Esophagus muscularis mucosa (tissue), 4 donors: ENCODE measurements at regions not wholly inside any gene's neighbourhood (a gene's known extent, or its start where the extent isn't known, plus 50 kb on each side); places are given as distances from the start of the nearest gene placed in this dataset.

Experiments
- DNase-seq: peaks from one replicate; pipeline ENCODE4 v3.0.0-alpha.2; 2017; ENCODE audit errors: extremely low spot score
- H3K27ac ChIP-seq, 4 donors: fragments of 200-600 bp; sonication (generic); replicated peaks in 1 of 4; 1 replicate in 3 of 4; 2 replicates in 1 of 4; pipeline ENCODE4 v1.5.1; 2016 to 2019; ENCODE audit warnings: mild to moderate bottlenecking in 1 of 4
- H3K27me3 ChIP-seq, 4 donors: fragments of 200-600 bp; sonication (generic); one replicate each; pipeline versions ENCODE4 v1.5.1 to v1.6.0; 2016 to 2019
- H3K36me3 ChIP-seq, 4 donors: fragments of 200-600 bp; sonication (generic); one replicate each; pipeline ENCODE4 v1.5.1; 2016 to 2019
- H3K4me1 ChIP-seq, 4 donors: fragments of 200-600 bp; sonication (generic); one replicate each; pipeline ENCODE4 v1.5.1; 2016 to 2019
- H3K4me3 ChIP-seq, 4 donors: fragments of 200-600 bp; sonication (generic); 1 replicate in 2 of 4; 2 replicates in 2 of 4; pipeline ENCODE4 v1.5.1; 2016 to 2019; ENCODE audit warnings: mild to moderate bottlenecking in 4 of 4, moderate library complexity in 1 of 4
- H3K9me3 ChIP-seq, 4 donors: fragments of 200-600 bp; sonication (generic); 1 replicate in 3 of 4; 2 replicates in 1 of 4; pipeline ENCODE4 v1.5.1; 2016 to 2019
- EP300 ChIP-seq: sonication (generic); formaldehyde crosslinking; IDR thresholded peaks from one replicate; pipeline ENCODE4 v1.6.1; 2017; ENCODE audit warnings: antibody characterized with exemption
- POLR2A ChIP-seq: fragments of 450-650 bp; IDR thresholded peaks from one replicate; pipeline ENCODE4 v1.6.1; 2017; ENCODE audit warnings: antibody characterized with exemption, moderate library complexity, mild to moderate bottlenecking, low read depth
- POLR2AphosphoS5 ChIP-seq, 2 donors: sonication (generic); formaldehyde crosslinking; IDR thresholded peaks; one replicate each; pipeline ENCODE4 v1.6.1; 2017; ENCODE audit warnings: antibody characterized with exemption in 2 of 2
- WGBS: methylation state at CpG from one replicate; pipeline ENCODE4 v1.1.5; 2018; 5-methylcytosine and 5-hydroxymethylcytosine counted together
- intact Hi-C: fragments of 100-400 bp; cut with DNase I; formaldehyde crosslinking; loops from one replicate; pipeline ENCODE4 v1.15.1; 2023
- TF ChIP-seq, protein P1 (sequence below), 3 experiments: fragments of 200-600 bp in 2 of 3; fragments of 450-650 bp in 1 of 3; sonication (generic) in 2 of 3; IDR thresholded peaks; one replicate each; pipeline ENCODE4 v1.5.1; 2017 to 2019; ENCODE audit warnings: antibody characterized with exemption in 3 of 3, mild to moderate bottlenecking in 2 of 3, moderate library complexity in 1 of 3

DNA sequence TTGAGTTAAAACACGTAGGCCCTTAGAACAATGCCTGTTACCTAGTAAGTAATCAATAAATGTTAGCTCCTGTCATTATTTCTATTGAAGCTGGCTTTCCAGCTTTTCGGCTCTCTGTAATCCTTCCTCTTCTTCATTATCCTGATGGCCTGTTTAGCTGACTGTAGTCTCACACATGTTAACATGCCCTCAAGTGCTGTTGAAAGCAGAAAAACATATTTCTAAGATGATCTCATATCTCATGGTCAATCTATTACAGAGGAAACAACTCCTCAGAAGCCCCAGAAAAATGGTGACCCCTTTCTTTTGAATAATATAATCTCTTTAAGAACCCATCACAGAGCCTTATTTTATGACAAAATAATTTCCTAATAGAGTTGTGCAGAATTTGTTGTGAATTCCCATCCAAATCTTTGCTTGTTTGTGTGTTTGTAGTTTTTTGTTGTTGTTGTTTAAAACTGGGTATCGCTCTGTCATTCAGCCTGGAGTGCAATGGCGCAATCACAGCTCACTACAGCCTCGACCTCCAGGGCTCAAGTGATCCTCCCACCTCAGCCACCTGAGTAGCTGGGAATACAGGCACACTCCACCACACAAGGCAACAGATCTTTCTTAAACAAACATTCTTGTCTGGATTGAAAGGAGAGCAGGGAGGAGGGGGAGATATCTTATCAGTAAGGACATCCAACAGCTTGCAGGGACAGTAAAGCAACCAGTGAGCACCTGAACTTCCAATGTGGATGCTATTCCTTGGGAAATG, 242.5 kb upstream of the CAND1 start:
- intact Hi-C loops: no loop called here
- no peaks in the 10 kb centered on the region for H3K36me3 ChIP-seq
- 85% methylated on average over 5 of the region's 5 CpGs for WGBS

DNA sequence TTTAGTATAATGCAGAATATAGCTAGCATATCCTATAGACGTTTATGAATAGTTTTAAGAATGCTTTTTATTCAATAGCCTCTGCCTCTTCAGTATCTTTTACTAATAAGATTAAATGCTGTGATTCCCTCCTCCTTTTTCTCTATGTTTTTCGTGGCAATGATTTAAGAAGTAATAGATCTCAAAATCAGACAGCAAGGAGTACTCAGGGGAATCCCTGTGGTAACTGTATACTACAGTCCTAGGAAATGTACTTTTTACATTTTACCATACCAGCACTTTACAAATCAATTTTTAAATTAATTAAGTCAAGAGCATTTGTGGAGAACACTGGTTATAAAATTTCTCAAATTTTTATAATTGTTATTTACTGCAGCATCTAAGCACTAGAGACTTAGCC, 240.6 kb upstream of the CAND1 start:
- Histone ChIP-seq H3K27me3 (no peaks in the 10 kb centered on the region), H3K36me3 (no peaks in the 10 kb centered on the region), H3K27ac (no peak overlapping the region), H3K4me1 (no peaks in the 10 kb centered on the region), H3K9me3 (no peaks in the 10 kb centered on the region), H3K4me3 (no peak overlapping the region)
- WGBS: 79% methylated on average over 2 of the region's 2 CpGs
- TF ChIP-seq POLR2AphosphoS5 (IDR thresholded peaks at IDR 0.05) (no peak), POLR2A (no peak), EP300 (no peak)
- TF ChIP-seq, protein P1, sequence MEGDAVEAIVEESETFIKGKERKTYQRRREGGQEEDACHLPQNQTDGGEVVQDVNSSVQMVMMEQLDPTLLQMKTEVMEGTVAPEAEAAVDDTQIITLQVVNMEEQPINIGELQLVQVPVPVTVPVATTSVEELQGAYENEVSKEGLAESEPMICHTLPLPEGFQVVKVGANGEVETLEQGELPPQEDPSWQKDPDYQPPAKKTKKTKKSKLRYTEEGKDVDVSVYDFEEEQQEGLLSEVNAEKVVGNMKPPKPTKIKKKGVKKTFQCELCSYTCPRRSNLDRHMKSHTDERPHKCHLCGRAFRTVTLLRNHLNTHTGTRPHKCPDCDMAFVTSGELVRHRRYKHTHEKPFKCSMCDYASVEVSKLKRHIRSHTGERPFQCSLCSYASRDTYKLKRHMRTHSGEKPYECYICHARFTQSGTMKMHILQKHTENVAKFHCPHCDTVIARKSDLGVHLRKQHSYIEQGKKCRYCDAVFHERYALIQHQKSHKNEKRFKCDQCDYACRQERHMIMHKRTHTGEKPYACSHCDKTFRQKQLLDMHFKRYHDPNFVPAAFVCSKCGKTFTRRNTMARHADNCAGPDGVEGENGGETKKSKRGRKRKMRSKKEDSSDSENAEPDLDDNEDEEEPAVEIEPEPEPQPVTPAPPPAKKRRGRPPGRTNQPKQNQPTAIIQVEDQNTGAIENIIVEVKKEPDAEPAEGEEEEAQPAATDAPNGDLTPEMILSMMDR (IDR thresholded peaks at IDR 0.05): no peak
- intact Hi-C loops: no loop called here
- DNase-seq: no peak

More for the DNA sequence above, 242.5 kb upstream of the CAND1 start:
- Histone ChIP-seq H3K9me3 (no peaks in the 10 kb centered on the region), H3K27ac (no peak overlapping the region), H3K27me3 (no peaks in the 10 kb centered on the region), H3K4me3 (no peak overlapping the region), H3K4me1 (no peaks in the 10 kb centered on the region)
- no peak for DNase-seq
- TF ChIP-seq EP300: no peak

DNA sequence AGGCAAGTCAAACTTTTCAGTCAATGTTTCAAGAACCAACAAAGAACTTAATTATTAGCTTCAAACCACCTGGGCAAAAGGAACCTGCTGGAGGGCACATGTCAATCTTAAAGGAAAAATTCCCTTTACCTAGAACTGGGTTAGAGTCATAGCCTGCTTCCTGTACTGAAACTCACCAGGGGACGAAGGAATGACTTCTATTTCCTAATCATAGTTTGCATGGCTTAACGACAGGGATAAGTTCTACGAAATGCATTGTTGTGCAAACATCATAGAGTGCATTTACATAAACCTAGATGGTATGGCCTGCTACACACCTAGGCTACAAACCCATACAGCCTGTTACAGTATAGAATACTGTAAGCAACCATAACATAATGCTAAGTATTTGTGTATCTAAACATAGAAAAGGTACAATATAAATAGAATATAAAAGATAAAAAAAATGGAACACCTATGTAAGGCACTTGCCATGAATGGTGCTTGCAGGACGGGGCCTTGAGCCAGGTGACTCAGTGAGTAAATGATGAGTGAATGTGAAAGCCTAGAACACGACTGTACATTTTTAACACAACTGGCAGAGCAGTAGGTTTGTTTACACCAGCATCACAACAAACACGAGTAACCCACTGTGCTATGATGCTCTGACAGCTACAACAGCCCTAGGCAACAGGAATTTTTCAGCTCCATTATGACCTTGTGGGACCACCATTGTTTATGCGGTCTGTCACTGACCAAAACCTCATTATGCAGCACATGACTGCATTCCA, 234.9 kb upstream of the CAND1 start:
- H3K4me3 ChIP-seq: no peak overlapping the region
- H3K4me1 ChIP-seq: peaks cover 0 to 16% (median 13%) of the 10 kb centered on the region in 4 donors
- no peak for DNase-seq
- H3K27ac ChIP-seq: no peak overlapping the region
- TF ChIP-seq POLR2A: no peak
- TF ChIP-seq, protein P1 (IDR thresholded peaks at IDR 0.05): no peak
- no peak for TF ChIP-seq EP300
- no peak for TF ChIP-seq POLR2AphosphoS5 (IDR thresholded peaks at IDR 0.05)
- no peaks in the 10 kb centered on the region for H3K27me3 ChIP-seq
- H3K36me3 ChIP-seq: no peaks in the 10 kb centered on the region
- no peaks in the 10 kb centered on the region for H3K9me3 ChIP-seq
- WGBS: 57% methylated on average over 7 of the region's 7 CpGs
- intact Hi-C loops: no loop called here

GRCh38 chr12:67035121-67035520, 234.0 kb upstream of the CAND1 start:
- 56% methylated on average over 5 of the region's 5 CpGs for WGBS

GRCh38 chr12:67038486-67038885, 230.7 kb upstream of the CAND1 start:
- TF ChIP-seq POLR2AphosphoS5 (IDR thresholded peaks at IDR 0.05): no peak
- TF ChIP-seq, protein P1 (IDR thresholded peaks at IDR 0.05): no peak
- TF ChIP-seq EP300: no peak
- no peak for TF ChIP-seq POLR2A
- Histone ChIP-seq H3K27ac (no peak overlapping the region), H3K36me3 (no peaks in the 10 kb centered on the region), H3K9me3 (no peaks in the 10 kb centered on the region), H3K4me3 (no peak overlapping the region), H3K4me1 (peaks cover 0 to 35% (median 27%) of the 10 kb centered on the region in 4 donors), H3K27me3 (no peaks in the 10 kb centered on the region)
- intact Hi-C loops: no loop called here
- no peak for DNase-seq
- 92% methylated on average over 2 of the region's 2 CpGs for WGBS

More at GRCh38 chr12:67035121-67035520, 234.0 kb upstream of the CAND1 start:
- Histone ChIP-seq H3K9me3 (no peaks in the 10 kb centered on the region), H3K27me3 (no peaks in the 10 kb centered on the region), H3K27ac (no peak overlapping the region), H3K36me3 (no peaks in the 10 kb centered on the region), H3K4me3 (no peak overlapping the region), H3K4me1 (peaks cover 0 to 21% (median 16%) of the 10 kb centered on the region in 4 donors)
- intact Hi-C loops: no loop called here
- no peak for DNase-seq
- TF ChIP-seq EP300 (no peak), POLR2AphosphoS5 (IDR thresholded peaks at IDR 0.05) (no peak), POLR2A (no peak)
- TF ChIP-seq, protein P1 (IDR thresholded peaks at IDR 0.05): no peak
